HFFc6 (cell line): ENCODE measurements at regions not wholly inside any gene's neighbourhood (a gene's known extent, or its start where the extent isn't known, plus 50 kb on each side); places are given as distances from the start of the nearest gene placed in this dataset.

Experiments used
- DNase-seq: peaks from one replicate; pipeline ENCODE4 v3.0.0-alpha.2; 2018
- H3K27ac Mint-ChIP-seq: 2 replicates; pipeline ENCODE4 v1.8.0; 2020; ENCODE audit warnings: mild to moderate bottlenecking, mixed read lengths
- H3K27me3 Mint-ChIP-seq: 2 replicates; pipeline ENCODE4 v1.8.0; 2021; ENCODE audit warnings: mild to moderate bottlenecking, moderate library complexity, mixed read lengths; ENCODE audit not compliant: insufficient read depth
- H3K36me3 Mint-ChIP-seq: 2 replicates; pipeline ENCODE4 v1.8.0; 2021; ENCODE audit warnings: low read depth, mixed read lengths
- H3K4me1 Mint-ChIP-seq: 2 replicates; pipeline ENCODE4 v1.8.0; 2020; ENCODE audit warnings: low read depth, mixed read lengths
- H3K4me3 Mint-ChIP-seq: 2 replicates; pipeline ENCODE4 v1.8.0; 2020; ENCODE audit warnings: mild to moderate bottlenecking, moderate library complexity, mixed read lengths
- H3K9me3 Mint-ChIP-seq: 2 replicates; pipeline ENCODE4 v1.8.0; 2020; ENCODE audit warnings: mild to moderate bottlenecking, mixed read lengths
- TF ChIP-seq, protein P1 (sequence below): fragments of 200-600 bp; sonication (generic); IDR thresholded peaks from 2 replicates; pipeline ENCODE4 v1.5.0; 2021; ENCODE audit warnings: antibody characterized with exemption, mild to moderate bottlenecking

DNA sequence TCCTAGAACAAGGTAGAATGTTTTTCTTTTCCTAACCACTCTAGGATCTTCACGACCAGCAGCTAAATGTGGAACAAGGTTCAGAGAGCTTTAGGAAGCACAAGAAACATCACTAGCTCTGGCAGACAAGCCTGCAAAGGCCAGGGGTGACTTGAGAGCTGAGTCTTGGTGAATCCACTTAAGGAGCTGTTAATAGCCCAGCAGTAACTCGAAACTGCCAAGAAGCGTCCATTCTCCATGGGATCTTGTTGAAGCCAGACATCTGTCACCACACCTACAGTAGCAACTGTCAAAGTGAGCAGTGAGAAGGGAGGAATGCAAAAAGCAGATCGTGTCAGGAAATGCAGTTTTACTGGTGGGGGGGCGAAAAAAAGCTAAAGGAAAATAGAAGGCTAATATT is 87.2 kb downstream of the ATPSCKMT start:
- H3K9me3 Mint-ChIP-seq, result peaks cover 11% of the 10 kb centered on the region
- H3K4me3 Mint-ChIP-seq, result no peak overlapping the region
- no peak for DNase-seq
- peaks cover 1% of the 10 kb centered on the region; the same call in 1 of the 2 replicates for H3K27me3 Mint-ChIP-seq
- H3K36me3 Mint-ChIP-seq, result peaks cover 27% of the 10 kb centered on the region
- no peak overlapping the region for H3K27ac Mint-ChIP-seq
- TF ChIP-seq, protein P1, sequence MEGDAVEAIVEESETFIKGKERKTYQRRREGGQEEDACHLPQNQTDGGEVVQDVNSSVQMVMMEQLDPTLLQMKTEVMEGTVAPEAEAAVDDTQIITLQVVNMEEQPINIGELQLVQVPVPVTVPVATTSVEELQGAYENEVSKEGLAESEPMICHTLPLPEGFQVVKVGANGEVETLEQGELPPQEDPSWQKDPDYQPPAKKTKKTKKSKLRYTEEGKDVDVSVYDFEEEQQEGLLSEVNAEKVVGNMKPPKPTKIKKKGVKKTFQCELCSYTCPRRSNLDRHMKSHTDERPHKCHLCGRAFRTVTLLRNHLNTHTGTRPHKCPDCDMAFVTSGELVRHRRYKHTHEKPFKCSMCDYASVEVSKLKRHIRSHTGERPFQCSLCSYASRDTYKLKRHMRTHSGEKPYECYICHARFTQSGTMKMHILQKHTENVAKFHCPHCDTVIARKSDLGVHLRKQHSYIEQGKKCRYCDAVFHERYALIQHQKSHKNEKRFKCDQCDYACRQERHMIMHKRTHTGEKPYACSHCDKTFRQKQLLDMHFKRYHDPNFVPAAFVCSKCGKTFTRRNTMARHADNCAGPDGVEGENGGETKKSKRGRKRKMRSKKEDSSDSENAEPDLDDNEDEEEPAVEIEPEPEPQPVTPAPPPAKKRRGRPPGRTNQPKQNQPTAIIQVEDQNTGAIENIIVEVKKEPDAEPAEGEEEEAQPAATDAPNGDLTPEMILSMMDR, result no peak
- H3K4me1 Mint-ChIP-seq, result no peaks in the 10 kb centered on the region

GRCh38 chr5:10161778-10162177 is 87.9 kb downstream of the ATPSCKMT start:
- TF ChIP-seq, protein P1, result no peak
- peaks cover 26% of the 10 kb centered on the region for H3K36me3 Mint-ChIP-seq
- peaks cover 11% of the 10 kb centered on the region for H3K9me3 Mint-ChIP-seq
- no peak overlapping the region for H3K4me3 Mint-ChIP-seq
- H3K27me3 Mint-ChIP-seq, result peaks cover 1% of the 10 kb centered on the region; the same call in 1 of the 2 replicates
- DNase-seq, result no peak
- H3K4me1 Mint-ChIP-seq, result no peaks in the 10 kb centered on the region
- H3K27ac Mint-ChIP-seq, result no peak overlapping the region

DNA sequence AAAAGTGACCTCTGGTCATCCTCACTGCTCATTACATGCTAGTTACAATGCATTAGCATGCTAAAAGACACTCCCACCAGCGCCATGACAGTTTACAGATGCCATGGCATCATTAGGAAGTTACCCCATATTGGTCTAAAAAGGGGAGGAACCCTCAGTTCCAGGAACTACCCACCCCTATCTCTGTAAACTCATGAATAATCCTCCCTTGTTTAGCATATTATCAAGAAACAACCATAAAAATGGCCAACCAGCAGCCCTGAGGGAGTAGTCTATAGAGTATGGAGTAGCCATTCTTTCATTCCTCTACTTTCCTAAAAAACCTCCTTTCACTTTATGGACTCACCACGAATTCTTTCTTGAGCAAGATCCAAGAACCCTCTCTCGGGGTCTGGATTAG is 89.4 kb downstream of the ATPSCKMT start:
- Mint-ChIP-seq H3K9me3 (no peaks in the 10 kb centered on the region), H3K27ac (no peak overlapping the region), H3K4me3 (no peak overlapping the region), H3K4me1 (no peaks in the 10 kb centered on the region), H3K27me3 (peaks cover 1% of the 10 kb centered on the region; the same call in 1 of the 2 replicates), H3K36me3 (peaks cover 12% of the 10 kb centered on the region)
- DNase-seq, result no peak
- TF ChIP-seq, protein P1, result no peak

DNA sequence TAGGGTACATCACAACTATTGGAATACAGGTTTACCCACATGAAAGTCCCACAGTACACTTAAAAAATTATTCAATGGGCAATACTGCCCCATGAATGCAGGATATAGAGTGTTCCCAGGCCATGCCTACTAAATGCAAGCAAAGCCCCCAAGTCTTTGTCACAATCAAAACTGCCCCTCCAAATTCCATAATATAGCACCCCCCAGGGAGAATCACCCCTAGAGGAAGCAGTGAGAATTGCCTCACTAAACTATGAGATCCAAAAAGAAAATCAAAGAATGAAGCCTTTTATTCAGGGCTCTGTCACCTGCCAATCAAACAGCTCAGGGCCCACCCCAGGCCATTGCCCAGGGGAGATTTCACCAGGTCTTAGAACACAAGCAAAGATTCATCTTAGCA is 90.8 kb downstream of the ATPSCKMT start:
- TF ChIP-seq, protein P1, result peak; percentile 43
- Mint-ChIP-seq H3K4me1 (no peaks in the 10 kb centered on the region), H3K27me3 (peaks cover 1% of the 10 kb centered on the region; the same call in 1 of the 2 replicates), H3K36me3 (no peaks in the 10 kb centered on the region), H3K4me3 (no peak overlapping the region), H3K27ac (no peak overlapping the region), H3K9me3 (no peaks in the 10 kb centered on the region)
- no peak for DNase-seq

GRCh38 chr5:10157085-10157669 is 92.5 kb downstream of the ATPSCKMT start:
- no peak overlapping the region for H3K4me3 Mint-ChIP-seq
- no peaks in the 10 kb centered on the region for H3K36me3 Mint-ChIP-seq

More at GRCh38 chr5:10157085-10157669, 92.5 kb downstream of the ATPSCKMT start:
- Mint-ChIP-seq H3K4me1 (no peaks in the 10 kb centered on the region; the same call in 1 of the 2 replicates), H3K27me3 (peaks cover 1% of the 10 kb centered on the region; the same call in 1 of the 2 replicates), H3K27ac (no peak overlapping the region), H3K9me3 (no peaks in the 10 kb centered on the region)
- TF ChIP-seq, protein P1, result no peak
- no peak for DNase-seq
